ENCODE measurements at regions not wholly inside any gene's neighbourhood (a gene's known extent, or its start where the extent isn't known, plus 50 kb on each side); places are given as distances from the start of the nearest gene placed in this dataset.
"Not testable (repeated sequence)": the region's sequence is repeated elsewhere in the genome, so short reads cannot be mapped to it uniquely, and the experiment has no call there.

GRCh38 chr18:60182223-60182622 lies 190.4 kb downstream of the MC4R start:
- DNase-seq, result no peak
- Histone ChIP-seq H3K27me3 (no peaks in the 10 kb centered on the region), H3K4me3 (no peak overlapping the region), H3K9me3 (no peaks in the 10 kb centered on the region), H3K4me1 (no peaks in the 10 kb centered on the region), H3K27ac (no peak overlapping the region), H3K36me3 (ENCODE audit: low read depth, missing control alignments) (no peaks in the 10 kb centered on the region)
- 62 to 67% methylated on average over 1 of the region's 1 CpG for WGBS, 2 donors
- intact Hi-C loops (cut with DNase I; ENCODE audit: low total_unique reads), result no loop called here
- TF ChIP-seq CTCF (IDR thresholded peaks at IDR 0.05), result no peak
- TF ChIP-seq POLR2A (IDR thresholded peaks at IDR 0.05), result no peak

GRCh38 chr18:60180671-60181070 lies 191.9 kb downstream of the MC4R start:
- TF ChIP-seq CTCF (IDR thresholded peaks at IDR 0.05) (no peak), POLR2A (IDR thresholded peaks at IDR 0.05) (no peak)
- no peaks in the 10 kb centered on the region for H3K36me3 ChIP-seq (ENCODE audit: low read depth, missing control alignments)
- H3K4me1 ChIP-seq, result no peaks in the 10 kb centered on the region
- no peaks in the 10 kb centered on the region for H3K27me3 ChIP-seq
- H3K9me3 ChIP-seq, result no peaks in the 10 kb centered on the region
- intact Hi-C loops (cut with DNase I; ENCODE audit: low total_unique reads), result no loop called here
- no peak overlapping the region for H3K4me3 ChIP-seq
- no peak overlapping the region for H3K27ac ChIP-seq
- no peak for DNase-seq
- 90 to 91% methylated on average over 5 of the region's 5 CpGs for WGBS, 2 donors

- intact Hi-C loops (cut with DNase I; ENCODE audit: low total_unique reads); H3K27me3 ChIP-seq; H3K4me1 ChIP-seq; H3K9me3 ChIP-seq; H3K27ac ChIP-seq; H3K36me3 ChIP-seq (ENCODE audit: low read depth, missing control alignments): not testable (repeated sequence)
- 88 to 89% methylated on average over 5 to 6 of the region's 6 CpGs for WGBS, 2 donors
- DNase-seq, result peak; percentile 67
- peak overlapping the region; percentile 1 to 22 for H3K4me3 ChIP-seq
Measured at GRCh38 chr18:60178224-60178623, 194.4 kb downstream of the MC4R start.

- intact Hi-C loops (cut with DNase I; ENCODE audit: low total_unique reads), result no loop called here
- Histone ChIP-seq H3K27me3 (no peaks in the 10 kb centered on the region), H3K9me3 (no peaks in the 10 kb centered on the region), H3K4me1 (no peaks in the 10 kb centered on the region), H3K4me3 (no peak overlapping the region), H3K36me3 (ENCODE audit: low read depth, missing control alignments) (no peaks in the 10 kb centered on the region), H3K27ac (peak overlapping the region in 1 of 2 donors; percentile 15)
- peak; percentile 34 for DNase-seq
- TF ChIP-seq POLR2A (IDR thresholded peaks at IDR 0.05) (no peak), CTCF (IDR thresholded peaks at IDR 0.05) (no peak)
- WGBS, 2 donors, result 21 to 35% methylated on average over 1 of the region's 1 CpG
Measured at GRCh38 chr18:60176259-60176658, 196.3 kb downstream of the MC4R start.

GRCh38 chr18:60174832-60175231 lies 197.7 kb downstream of the MC4R start:
- WGBS, 2 donors, result 46 to 92% methylated on average over 2 of the region's 2 CpGs
- intact Hi-C loops (cut with DNase I; ENCODE audit: low total_unique reads), result no loop called here
- TF ChIP-seq CTCF (IDR thresholded peaks at IDR 0.05), result no peak
- TF ChIP-seq POLR2A (IDR thresholded peaks at IDR 0.05), result no peak

More at GRCh38 chr18:60174832-60175231, 197.7 kb downstream of the MC4R start:
- DNase-seq, result no peak
- no peaks in the 10 kb centered on the region for H3K27me3 ChIP-seq
- no peak overlapping the region for H3K4me3 ChIP-seq
- no peaks in the 10 kb centered on the region for H3K4me1 ChIP-seq
- H3K9me3 ChIP-seq, result no peaks in the 10 kb centered on the region
- H3K27ac ChIP-seq, result no peak overlapping the region
- H3K36me3 ChIP-seq (ENCODE audit: low read depth, missing control alignments), result no peaks in the 10 kb centered on the region

Measured in testis (tissue), 2 donors.